H1 (cell line): ENCODE measurements at regions not wholly inside any gene's neighbourhood (a gene's known extent, or its start where the extent isn't known, plus 50 kb on each side); places are given as distances from the start of the nearest gene placed in this dataset.

ENCODE experiments used
- BRCA1 ChIP-seq: IDR thresholded peaks from 2 replicates; pipeline ENCODE4 v1.6.1; 2012; ENCODE audit warnings: low read depth, low read length, improper control_type of control experiment
- CBX5 ChIP-seq: fragments of 300-800, 300-1000 bp; sonication (generic); IDR thresholded peaks from 2 replicates; pipeline ENCODE4 v1.7.1; 2016; ENCODE audit warnings: antibody characterized with exemption, low read length, low read depth
- EZH2 ChIP-seq: fragments of 200-600 bp; sonication (generic); IDR thresholded peaks from 2 replicates; pipeline ENCODE4 v1.7.1; 2012; ENCODE audit warnings: low read depth, mild to moderate bottlenecking, moderate library complexity, low read length, inconsistent platforms; ENCODE audit not compliant: severe bottlenecking
- POLR2A ChIP-seq, 2 experiments: IDR thresholded peaks; 1 replicate in 1 of 2; 2 replicates in 1 of 2; pipeline ENCODE4 v1.6.1; 2011; ENCODE audit warnings: low read depth in 2 of 2, low read length in 2 of 2, mild to moderate bottlenecking in 2 of 2; ENCODE audit errors: control extremely low read depth in 1 of 2
- RAD21 ChIP-seq, 2 experiments: IDR thresholded peaks in 1 of 2; conservative IDR thresholded peaks in 1 of 2; 2 replicates each; pipeline ENCODE4 v1.6.1; 2011; ENCODE audit warnings: low read depth in 2 of 2, low read length in 2 of 2, improper control_type of control experiment in 1 of 2, inconsistent platforms in 1 of 2, mild to moderate bottlenecking in 1 of 2, moderate library complexity in 1 of 2
- RFX5 ChIP-seq: IDR thresholded peaks from 2 replicates; pipeline ENCODE4 v1.6.1; 2011; ENCODE audit warnings: low read depth, low read length, improper control_type of control experiment, borderline replicate concordance
- SIN3A ChIP-seq, 2 experiments: IDR thresholded peaks in 1 of 2; conservative IDR thresholded peaks in 1 of 2; 2 replicates each; pipeline ENCODE4 v1.6.1; 2011 to 2012; ENCODE audit warnings: low read length in 2 of 2, improper control_type of control experiment in 1 of 2, low read depth in 1 of 2, mild to moderate bottlenecking in 1 of 2
- SIRT6 ChIP-seq: IDR thresholded peaks from one replicate; pipeline ENCODE4 v1.7.1; 2012; ENCODE audit warnings: low read length, inconsistent platforms
- SP1 ChIP-seq: IDR thresholded peaks from 2 replicates; pipeline ENCODE4 v1.6.1; 2011; ENCODE audit warnings: low read depth, low read length
- TAF1 ChIP-seq: IDR thresholded peaks from 2 replicates; pipeline ENCODE4 v1.6.1; 2011; ENCODE audit warnings: mild to moderate bottlenecking, low read depth, low read length
- TF ChIP-seq, protein P1 (sequence below): fragments of 300-600 bp; sonication (generic); IDR thresholded peaks from 2 replicates; pipeline ENCODE4 v1.7.1; 2012; ENCODE audit warnings: low read length, moderate library complexity, mild to moderate bottlenecking, inconsistent platforms; ENCODE audit not compliant: insufficient replicate concordance
- TF ChIP-seq, protein P2 (sequence below): IDR thresholded peaks from 2 replicates; pipeline ENCODE4 v1.6.1; 2012; ENCODE audit warnings: inconsistent platforms

DNA sequence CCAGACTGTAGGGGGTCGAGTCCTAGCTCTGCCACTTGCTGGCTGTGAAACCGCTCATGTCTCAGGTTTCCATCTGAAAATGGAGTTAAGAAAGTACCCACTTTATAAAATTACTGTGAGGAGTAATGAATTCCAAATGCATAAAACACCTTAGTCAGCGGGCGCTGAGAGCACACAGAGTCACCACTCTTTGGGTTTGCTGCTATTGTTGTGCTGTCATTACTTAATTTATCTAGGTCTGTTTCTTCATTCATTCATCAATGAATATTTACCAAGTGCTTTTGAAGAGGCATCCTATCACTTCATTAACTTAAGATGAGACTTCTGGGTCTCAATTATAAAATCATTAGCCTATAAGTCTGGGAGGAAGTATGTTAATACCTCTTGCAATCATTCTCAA is 317.3 kb downstream of the FBXW7 start (continued):
- TF ChIP-seq, protein P1, sequence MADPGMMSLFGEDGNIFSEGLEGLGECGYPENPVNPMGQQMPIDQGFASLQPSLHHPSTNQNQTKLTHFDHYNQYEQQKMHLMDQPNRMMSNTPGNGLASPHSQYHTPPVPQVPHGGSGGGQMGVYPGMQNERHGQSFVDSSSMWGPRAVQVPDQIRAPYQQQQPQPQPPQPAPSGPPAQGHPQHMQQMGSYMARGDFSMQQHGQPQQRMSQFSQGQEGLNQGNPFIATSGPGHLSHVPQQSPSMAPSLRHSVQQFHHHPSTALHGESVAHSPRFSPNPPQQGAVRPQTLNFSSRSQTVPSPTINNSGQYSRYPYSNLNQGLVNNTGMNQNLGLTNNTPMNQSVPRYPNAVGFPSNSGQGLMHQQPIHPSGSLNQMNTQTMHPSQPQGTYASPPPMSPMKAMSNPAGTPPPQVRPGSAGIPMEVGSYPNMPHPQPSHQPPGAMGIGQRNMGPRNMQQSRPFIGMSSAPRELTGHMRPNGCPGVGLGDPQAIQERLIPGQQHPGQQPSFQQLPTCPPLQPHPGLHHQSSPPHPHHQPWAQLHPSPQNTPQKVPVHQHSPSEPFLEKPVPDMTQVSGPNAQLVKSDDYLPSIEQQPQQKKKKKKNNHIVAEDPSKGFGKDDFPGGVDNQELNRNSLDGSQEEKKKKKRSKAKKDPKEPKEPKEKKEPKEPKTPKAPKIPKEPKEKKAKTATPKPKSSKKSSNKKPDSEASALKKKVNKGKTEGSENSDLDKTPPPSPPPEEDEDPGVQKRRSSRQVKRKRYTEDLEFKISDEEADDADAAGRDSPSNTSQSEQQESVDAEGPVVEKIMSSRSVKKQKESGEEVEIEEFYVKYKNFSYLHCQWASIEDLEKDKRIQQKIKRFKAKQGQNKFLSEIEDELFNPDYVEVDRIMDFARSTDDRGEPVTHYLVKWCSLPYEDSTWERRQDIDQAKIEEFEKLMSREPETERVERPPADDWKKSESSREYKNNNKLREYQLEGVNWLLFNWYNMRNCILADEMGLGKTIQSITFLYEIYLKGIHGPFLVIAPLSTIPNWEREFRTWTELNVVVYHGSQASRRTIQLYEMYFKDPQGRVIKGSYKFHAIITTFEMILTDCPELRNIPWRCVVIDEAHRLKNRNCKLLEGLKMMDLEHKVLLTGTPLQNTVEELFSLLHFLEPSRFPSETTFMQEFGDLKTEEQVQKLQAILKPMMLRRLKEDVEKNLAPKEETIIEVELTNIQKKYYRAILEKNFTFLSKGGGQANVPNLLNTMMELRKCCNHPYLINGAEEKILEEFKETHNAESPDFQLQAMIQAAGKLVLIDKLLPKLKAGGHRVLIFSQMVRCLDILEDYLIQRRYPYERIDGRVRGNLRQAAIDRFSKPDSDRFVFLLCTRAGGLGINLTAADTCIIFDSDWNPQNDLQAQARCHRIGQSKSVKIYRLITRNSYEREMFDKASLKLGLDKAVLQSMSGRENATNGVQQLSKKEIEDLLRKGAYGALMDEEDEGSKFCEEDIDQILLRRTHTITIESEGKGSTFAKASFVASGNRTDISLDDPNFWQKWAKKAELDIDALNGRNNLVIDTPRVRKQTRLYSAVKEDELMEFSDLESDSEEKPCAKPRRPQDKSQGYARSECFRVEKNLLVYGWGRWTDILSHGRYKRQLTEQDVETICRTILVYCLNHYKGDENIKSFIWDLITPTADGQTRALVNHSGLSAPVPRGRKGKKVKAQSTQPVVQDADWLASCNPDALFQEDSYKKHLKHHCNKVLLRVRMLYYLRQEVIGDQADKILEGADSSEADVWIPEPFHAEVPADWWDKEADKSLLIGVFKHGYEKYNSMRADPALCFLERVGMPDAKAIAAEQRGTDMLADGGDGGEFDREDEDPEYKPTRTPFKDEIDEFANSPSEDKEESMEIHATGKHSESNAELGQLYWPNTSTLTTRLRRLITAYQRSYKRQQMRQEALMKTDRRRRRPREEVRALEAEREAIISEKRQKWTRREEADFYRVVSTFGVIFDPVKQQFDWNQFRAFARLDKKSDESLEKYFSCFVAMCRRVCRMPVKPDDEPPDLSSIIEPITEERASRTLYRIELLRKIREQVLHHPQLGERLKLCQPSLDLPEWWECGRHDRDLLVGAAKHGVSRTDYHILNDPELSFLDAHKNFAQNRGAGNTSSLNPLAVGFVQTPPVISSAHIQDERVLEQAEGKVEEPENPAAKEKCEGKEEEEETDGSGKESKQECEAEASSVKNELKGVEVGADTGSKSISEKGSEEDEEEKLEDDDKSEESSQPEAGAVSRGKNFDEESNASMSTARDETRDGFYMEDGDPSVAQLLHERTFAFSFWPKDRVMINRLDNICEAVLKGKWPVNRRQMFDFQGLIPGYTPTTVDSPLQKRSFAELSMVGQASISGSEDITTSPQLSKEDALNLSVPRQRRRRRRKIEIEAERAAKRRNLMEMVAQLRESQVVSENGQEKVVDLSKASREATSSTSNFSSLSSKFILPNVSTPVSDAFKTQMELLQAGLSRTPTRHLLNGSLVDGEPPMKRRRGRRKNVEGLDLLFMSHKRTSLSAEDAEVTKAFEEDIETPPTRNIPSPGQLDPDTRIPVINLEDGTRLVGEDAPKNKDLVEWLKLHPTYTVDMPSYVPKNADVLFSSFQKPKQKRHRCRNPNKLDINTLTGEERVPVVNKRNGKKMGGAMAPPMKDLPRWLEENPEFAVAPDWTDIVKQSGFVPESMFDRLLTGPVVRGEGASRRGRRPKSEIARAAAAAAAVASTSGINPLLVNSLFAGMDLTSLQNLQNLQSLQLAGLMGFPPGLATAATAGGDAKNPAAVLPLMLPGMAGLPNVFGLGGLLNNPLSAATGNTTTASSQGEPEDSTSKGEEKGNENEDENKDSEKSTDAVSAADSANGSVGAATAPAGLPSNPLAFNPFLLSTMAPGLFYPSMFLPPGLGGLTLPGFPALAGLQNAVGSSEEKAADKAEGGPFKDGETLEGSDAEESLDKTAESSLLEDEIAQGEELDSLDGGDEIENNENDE = no peak
- no peak for TF ChIP-seq POLR2A (IDR thresholded peaks at IDR 0.05; ENCODE audit: control extremely low read depth in 1 of 2, low read depth in 2 of 2, low read length in 2 of 2)
- TF ChIP-seq SIRT6 = no peak
- TF ChIP-seq CBX5 = no peak
- TF ChIP-seq SP1 = no peak
- TF ChIP-seq EZH2 = no peak
- no peak for TF ChIP-seq RFX5
- no peak for TF ChIP-seq BRCA1
- no peak for TF ChIP-seq SIN3A (conservative IDR thresholded peaks at IDR 0.05 in 1 of 2, IDR thresholded peaks at IDR 0.05 in 1 of 2; ENCODE audit: low read depth in 1 of 2, low read length in 2 of 2)
- TF ChIP-seq TAF1 = no peak
- TF ChIP-seq RAD21 (IDR thresholded peaks at IDR 0.05 in 1 of 2, conservative IDR thresholded peaks at IDR 0.05 in 1 of 2; ENCODE audit: low read depth in 2 of 2, low read length in 2 of 2) = no peak
- TF ChIP-seq, protein P2, sequence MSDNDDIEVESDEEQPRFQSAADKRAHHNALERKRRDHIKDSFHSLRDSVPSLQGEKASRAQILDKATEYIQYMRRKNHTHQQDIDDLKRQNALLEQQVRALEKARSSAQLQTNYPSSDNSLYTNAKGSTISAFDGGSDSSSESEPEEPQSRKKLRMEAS = no peak
